ENCODE measurements at regions not wholly inside any gene's neighbourhood (a gene's known extent, or its start where the extent isn't known, plus 50 kb on each side); places are given as distances from the start of the nearest gene placed in this dataset.

DNA sequence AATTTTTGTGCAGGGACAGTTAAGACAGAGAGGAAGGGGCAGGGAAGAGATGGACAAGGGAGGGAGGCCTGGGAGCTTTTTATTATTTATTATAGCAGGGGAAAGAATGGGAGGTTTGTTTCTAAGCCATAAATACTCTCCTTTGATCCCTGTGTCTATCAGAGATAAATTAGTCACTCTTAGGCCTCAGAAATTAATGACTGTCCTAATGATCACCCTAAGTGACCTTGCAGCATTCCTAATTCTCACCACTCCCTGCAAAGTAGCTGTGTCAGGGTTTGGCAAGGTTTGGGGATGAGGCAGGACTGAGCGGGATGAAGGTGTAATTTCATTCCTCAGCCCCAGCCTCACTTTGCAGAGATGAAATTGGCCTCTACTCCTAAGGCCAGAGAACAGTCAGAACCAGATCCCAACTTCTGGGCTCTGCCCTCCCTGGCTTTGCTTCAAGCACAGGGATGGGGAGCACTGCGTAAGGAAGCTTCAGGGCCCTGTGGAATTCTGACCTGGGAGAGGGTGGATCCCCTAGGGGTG is 95.0 kb downstream of the TMEM17 start:
- peak overlapping the region; percentile 53; the same call in 1 of the 2 replicates for H3K9ac ChIP-seq (ENCODE audit: low read depth, low read length)
- no peak overlapping the region for H3K27ac ChIP-seq (ENCODE audit: low read length)
- no peaks in the 10 kb centered on the region for H3K27me3 ChIP-seq (ENCODE audit: insufficient read depth, low read length)
- H3K9me3 ChIP-seq (ENCODE audit: insufficient read depth, low read depth, low read length) = no peaks in the 10 kb centered on the region
- no peaks in the 10 kb centered on the region for H3K36me3 ChIP-seq (ENCODE audit: insufficient read depth, low read depth, low read length)
- H3K4me1 ChIP-seq (ENCODE audit: insufficient read depth, low read length) = peaks cover 13% of the 10 kb centered on the region; the same call in 1 of the 2 replicates
- no peak overlapping the region for H3K4me3 ChIP-seq (ENCODE audit: low read length)

DNA sequence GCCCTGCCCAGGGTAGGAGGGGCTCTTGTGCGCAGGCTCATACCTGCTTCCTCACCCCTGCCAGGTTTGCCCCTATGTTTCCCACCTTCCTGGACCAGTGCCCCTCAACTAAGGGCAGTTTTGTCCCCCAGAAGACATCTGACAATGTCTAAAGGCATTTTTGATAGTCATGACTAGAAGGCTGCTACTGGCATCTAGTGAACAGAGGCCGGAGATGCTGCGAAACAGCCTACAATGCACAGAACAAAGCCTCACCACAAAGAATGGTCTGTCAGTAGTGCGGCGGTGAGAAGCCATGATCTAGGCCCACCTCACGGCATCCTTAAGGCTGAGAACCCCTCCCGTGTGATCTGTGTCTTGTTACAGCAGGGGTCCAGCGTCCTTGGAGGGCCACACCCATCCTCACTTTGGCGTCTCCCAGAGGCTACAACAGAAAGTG is 96.0 kb downstream of the TMEM17 start:
- H3K9ac ChIP-seq (ENCODE audit: low read depth, low read length) = peak overlapping the region; percentile 53; the same call in 1 of the 2 replicates
- H3K4me3 ChIP-seq (ENCODE audit: low read length) = no peak overlapping the region
- peaks cover 13% of the 10 kb centered on the region; the same call in 1 of the 2 replicates for H3K4me1 ChIP-seq (ENCODE audit: insufficient read depth, low read length)
- H3K27me3 ChIP-seq (ENCODE audit: insufficient read depth, low read length) = no peaks in the 10 kb centered on the region
- H3K36me3 ChIP-seq (ENCODE audit: insufficient read depth, low read depth, low read length) = no peaks in the 10 kb centered on the region
- H3K9me3 ChIP-seq (ENCODE audit: insufficient read depth, low read depth, low read length) = no peaks in the 10 kb centered on the region
- H3K27ac ChIP-seq (ENCODE audit: low read length) = no peak overlapping the region

GRCh38 chr2:62409442-62409841 is 96.6 kb downstream of the TMEM17 start:
- Histone ChIP-seq H3K4me1 (ENCODE audit: insufficient read depth, low read length) (peaks cover 13% of the 10 kb centered on the region; the same call in 1 of the 2 replicates), H3K9ac (ENCODE audit: low read depth, low read length) (no peak overlapping the region), H3K4me3 (ENCODE audit: low read length) (no peak overlapping the region), H3K27ac (ENCODE audit: low read length) (no peak overlapping the region), H3K9me3 (ENCODE audit: insufficient read depth, low read depth, low read length) (no peaks in the 10 kb centered on the region), H3K36me3 (ENCODE audit: insufficient read depth, low read depth, low read length) (no peaks in the 10 kb centered on the region), H3K27me3 (ENCODE audit: insufficient read depth, low read length) (no peaks in the 10 kb centered on the region)

DNA sequence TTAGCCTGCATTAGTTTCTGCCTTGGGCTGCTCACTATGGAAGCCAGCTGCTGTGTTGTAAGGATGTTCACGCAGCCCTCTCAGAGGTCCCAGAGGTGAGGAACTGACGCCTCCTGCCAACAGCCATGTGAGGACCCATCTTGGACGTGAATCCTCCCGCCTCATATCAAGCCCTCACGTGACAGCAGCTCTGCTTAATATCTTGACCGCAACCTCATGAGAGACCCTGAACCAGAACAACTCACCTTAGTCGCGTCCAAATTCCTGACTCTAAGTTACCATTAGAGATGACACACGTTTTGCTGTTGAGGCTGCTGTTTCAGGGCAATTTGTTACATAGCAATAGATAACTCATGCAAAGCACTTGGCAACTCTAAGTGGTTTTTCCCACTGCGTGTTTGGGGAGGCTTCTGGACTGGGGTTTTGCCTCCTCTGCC is 97.7 kb downstream of the TMEM17 start:
- no peaks in the 10 kb centered on the region for H3K36me3 ChIP-seq (ENCODE audit: insufficient read depth, low read depth, low read length)
- peaks cover 13% of the 10 kb centered on the region; the same call in 1 of the 2 replicates for H3K4me1 ChIP-seq (ENCODE audit: insufficient read depth, low read length)
- no peaks in the 10 kb centered on the region for H3K9me3 ChIP-seq (ENCODE audit: insufficient read depth, low read depth, low read length)
- H3K4me3 ChIP-seq (ENCODE audit: low read length) = no peak overlapping the region
- H3K9ac ChIP-seq (ENCODE audit: low read depth, low read length) = no peak overlapping the region
- H3K27ac ChIP-seq (ENCODE audit: low read length) = no peak overlapping the region
- no peaks in the 10 kb centered on the region for H3K27me3 ChIP-seq (ENCODE audit: insufficient read depth, low read length)

DNA sequence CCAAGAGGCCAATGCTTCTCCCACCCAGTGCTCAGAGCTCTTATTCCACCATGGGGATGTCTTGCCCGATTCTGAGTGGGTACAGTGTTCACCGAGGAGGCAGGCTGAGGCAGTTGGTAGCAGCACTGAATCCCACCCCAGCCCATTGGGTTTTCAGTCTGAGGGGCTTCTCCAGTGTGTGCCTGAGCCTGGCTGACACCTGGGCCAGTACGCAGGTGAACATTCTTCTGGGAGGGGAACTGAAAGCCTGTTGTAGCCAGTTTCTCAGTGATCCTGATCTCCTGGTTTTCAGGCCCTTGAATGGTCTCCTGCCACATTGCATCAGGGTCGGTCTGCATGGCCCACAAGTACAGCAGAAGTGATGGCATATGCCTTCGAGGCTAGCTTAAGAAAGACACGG is 98.2 kb downstream of the TMEM17 start:
- H3K9me3 ChIP-seq (ENCODE audit: insufficient read depth, low read depth, low read length) = no peaks in the 10 kb centered on the region
- H3K27me3 ChIP-seq (ENCODE audit: insufficient read depth, low read length) = no peaks in the 10 kb centered on the region
- H3K27ac ChIP-seq (ENCODE audit: low read length) = no peak overlapping the region
- H3K9ac ChIP-seq (ENCODE audit: low read depth, low read length) = no peak overlapping the region
- H3K36me3 ChIP-seq (ENCODE audit: insufficient read depth, low read depth, low read length) = no peaks in the 10 kb centered on the region
- H3K4me3 ChIP-seq (ENCODE audit: low read length) = no peak overlapping the region
- peaks cover 13% of the 10 kb centered on the region; the same call in 1 of the 2 replicates for H3K4me1 ChIP-seq (ENCODE audit: insufficient read depth, low read length)

- Histone ChIP-seq H3K27ac (ENCODE audit: low read length) (no peak overlapping the region), H3K4me1 (ENCODE audit: insufficient read depth, low read length) (peaks cover 13% of the 10 kb centered on the region; the same call in 1 of the 2 replicates), H3K27me3 (ENCODE audit: insufficient read depth, low read length) (no peaks in the 10 kb centered on the region), H3K4me3 (ENCODE audit: low read length) (no peak overlapping the region), H3K36me3 (ENCODE audit: insufficient read depth, low read depth, low read length) (no peaks in the 10 kb centered on the region), H3K9me3 (ENCODE audit: insufficient read depth, low read depth, low read length) (no peaks in the 10 kb centered on the region), H3K9ac (ENCODE audit: low read depth, low read length) (no peak overlapping the region)
These were observed 98.6 kb downstream of the TMEM17 start for GRCh38 chr2:62407401-62407800.

GRCh38 chr2:62406573-62407043 is 99.4 kb downstream of the TMEM17 start:
- Histone ChIP-seq H3K9ac (ENCODE audit: low read depth, low read length) (no peak overlapping the region), H3K27ac (ENCODE audit: low read length) (no peak overlapping the region), H3K4me1 (ENCODE audit: insufficient read depth, low read length) (peaks cover 10% of the 10 kb centered on the region; the same call in 1 of the 2 replicates)

GRCh38 chr2:62404913-62405312 is 101.1 kb downstream of the TMEM17 start:
- Histone ChIP-seq H3K9me3 (ENCODE audit: insufficient read depth, low read depth, low read length) (no peaks in the 10 kb centered on the region), H3K4me1 (ENCODE audit: insufficient read depth, low read length) (no peaks in the 10 kb centered on the region), H3K27ac (ENCODE audit: low read length) (no peak overlapping the region), H3K4me3 (ENCODE audit: low read length) (no peak overlapping the region), H3K9ac (ENCODE audit: low read depth, low read length) (no peak overlapping the region), H3K27me3 (ENCODE audit: insufficient read depth, low read length) (no peaks in the 10 kb centered on the region), H3K36me3 (ENCODE audit: insufficient read depth, low read depth, low read length) (no peaks in the 10 kb centered on the region)

More at GRCh38 chr2:62406573-62407043, 99.4 kb downstream of the TMEM17 start:
- no peaks in the 10 kb centered on the region for H3K9me3 ChIP-seq (ENCODE audit: insufficient read depth, low read depth, low read length)
- H3K27me3 ChIP-seq (ENCODE audit: insufficient read depth, low read length) = no peaks in the 10 kb centered on the region
- no peak overlapping the region for H3K4me3 ChIP-seq (ENCODE audit: low read length)
- H3K36me3 ChIP-seq (ENCODE audit: insufficient read depth, low read depth, low read length) = no peaks in the 10 kb centered on the region

GRCh38 chr2:62402156-62402555 is 103.8 kb downstream of the TMEM17 start:
- H3K27me3 ChIP-seq (ENCODE audit: insufficient read depth, low read length) = no peaks in the 10 kb centered on the region
- no peak overlapping the region for H3K4me3 ChIP-seq (ENCODE audit: low read length)
- H3K9me3 ChIP-seq (ENCODE audit: insufficient read depth, low read depth, low read length) = no peaks in the 10 kb centered on the region
- no peak overlapping the region for H3K9ac ChIP-seq (ENCODE audit: low read depth, low read length)
- no peaks in the 10 kb centered on the region for H3K36me3 ChIP-seq (ENCODE audit: insufficient read depth, low read depth, low read length)
- no peak overlapping the region for H3K27ac ChIP-seq (ENCODE audit: low read length)
- H3K4me1 ChIP-seq (ENCODE audit: insufficient read depth, low read length) = no peaks in the 10 kb centered on the region

DNA sequence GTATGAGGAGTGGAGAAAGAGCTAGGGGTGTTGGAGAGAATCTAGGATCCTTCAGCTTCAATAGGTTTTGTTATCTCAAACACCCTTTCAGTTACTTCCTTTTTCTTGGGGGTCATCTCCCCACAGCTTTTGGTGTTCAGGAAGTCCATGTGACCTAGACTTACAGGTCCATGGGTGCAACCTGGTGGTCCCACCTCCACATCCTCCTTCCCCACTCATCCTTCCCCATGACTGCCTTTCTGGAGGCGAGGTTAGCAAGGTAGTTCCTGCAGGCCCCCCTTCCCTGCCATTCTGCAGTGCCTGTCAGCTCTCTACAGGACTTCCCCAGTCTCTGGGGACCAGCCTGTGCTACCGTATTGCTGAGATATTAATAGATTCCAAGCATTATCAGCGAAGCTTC is 107.6 kb downstream of the TMEM17 start:
- Histone ChIP-seq H3K4me3 (ENCODE audit: low read length) (no peak overlapping the region), H3K27me3 (ENCODE audit: insufficient read depth, low read length) (no peaks in the 10 kb centered on the region), H3K36me3 (ENCODE audit: insufficient read depth, low read depth, low read length) (no peaks in the 10 kb centered on the region), H3K9ac (ENCODE audit: low read depth, low read length) (no peak overlapping the region), H3K27ac (ENCODE audit: low read length) (no peak overlapping the region), H3K9me3 (ENCODE audit: insufficient read depth, low read depth, low read length) (no peaks in the 10 kb centered on the region), H3K4me1 (ENCODE audit: insufficient read depth, low read length) (no peaks in the 10 kb centered on the region)

DNA sequence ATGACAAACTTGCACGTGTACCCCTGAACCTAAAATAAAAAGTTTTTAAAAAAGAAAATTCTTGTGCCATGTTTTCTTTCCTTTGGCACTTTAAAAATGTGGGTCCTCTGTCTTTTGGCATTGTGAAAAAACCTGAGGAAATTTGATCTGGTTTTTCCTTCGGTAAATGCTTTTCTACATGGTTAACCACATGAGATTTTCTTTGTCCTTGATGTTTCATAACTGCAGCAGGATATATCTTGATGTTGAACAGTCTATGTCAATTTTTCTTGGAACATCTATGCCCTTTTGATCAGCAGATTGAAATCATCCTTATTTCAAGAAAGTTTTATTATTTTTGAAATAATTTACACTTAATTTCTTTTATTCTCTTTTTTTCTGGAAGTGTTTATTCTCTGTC is 109.1 kb downstream of the TMEM17 start:
- no peak overlapping the region for H3K4me3 ChIP-seq (ENCODE audit: low read length)
- H3K9ac ChIP-seq (ENCODE audit: low read depth, low read length) = no peak overlapping the region
- no peak overlapping the region for H3K27ac ChIP-seq (ENCODE audit: low read length)
- no peaks in the 10 kb centered on the region for H3K27me3 ChIP-seq (ENCODE audit: insufficient read depth, low read length)
- H3K9me3 ChIP-seq (ENCODE audit: insufficient read depth, low read depth, low read length) = no peaks in the 10 kb centered on the region
- no peaks in the 10 kb centered on the region for H3K36me3 ChIP-seq (ENCODE audit: insufficient read depth, low read depth, low read length)
- H3K4me1 ChIP-seq (ENCODE audit: insufficient read depth, low read length) = no peaks in the 10 kb centered on the region

GRCh38 chr2:62393293-62393692 is 112.7 kb downstream of the TMEM17 start:
- Histone ChIP-seq H3K27me3 (ENCODE audit: insufficient read depth, low read length) (no peaks in the 10 kb centered on the region), H3K36me3 (ENCODE audit: insufficient read depth, low read depth, low read length) (no peaks in the 10 kb centered on the region), H3K9ac (ENCODE audit: low read depth, low read length) (no peak overlapping the region), H3K9me3 (ENCODE audit: insufficient read depth, low read depth, low read length) (no peaks in the 10 kb centered on the region), H3K4me3 (ENCODE audit: low read length) (no peak overlapping the region), H3K27ac (ENCODE audit: low read length) (no peak overlapping the region), H3K4me1 (ENCODE audit: insufficient read depth, low read length) (no peaks in the 10 kb centered on the region)

Data from iPS-20b (cell line).